Neural progenitor cell (in vitro differentiated cells): ENCODE measurements at regions not wholly inside any gene's neighbourhood (a gene's known extent, or its start where the extent isn't known, plus 50 kb on each side); places are given as distances from the start of the nearest gene placed in this dataset.

Source experiments
- CTCF ChIP-seq: fragments of 200-600 bp; sonication (generic); IDR thresholded peaks from 2 replicates; pipeline ENCODE4 v1.5.1; 2017; ENCODE audit warnings: antibody characterized with exemption, mild to moderate bottlenecking
- EZH2 ChIP-seq: fragments of 200-600 bp; sonication (generic); IDR thresholded peaks from 2 replicates; pipeline ENCODE4 v1.6.1; 2017; ENCODE audit warnings: antibody characterized with exemption, mild to moderate bottlenecking, moderate library complexity
- EZH2phosphoT487 ChIP-seq: fragments of 200-600 bp; sonication (generic); IDR thresholded peaks from 2 replicates; pipeline ENCODE4 v1.6.1; 2017; ENCODE audit warnings: antibody characterized with exemption

GRCh38 chr11:12316432-12316831, 60.9 kb upstream of the PARVA start:
- TF ChIP-seq CTCF (no peak), EZH2 (no peak), EZH2phosphoT487 (no peak)
